Heart left ventricle (tissue), 16 donors: ENCODE measurements at regions not wholly inside any gene's neighbourhood (a gene's known extent, or its start where the extent isn't known, plus 50 kb on each side); places are given as distances from the start of the nearest gene placed in this dataset.

Experiments
- ATAC-seq, 4 donors: fragments of 200-7000 bp; cut with Tn5 transposase; one replicate each; pipeline ENCODE4 v1.9.1; 2020 to 2022; ENCODE audit warnings: moderate library complexity in 4 of 4, mild to moderate bottlenecking in 3 of 4, moderate number of reproducible peaks in 1 of 4
- DNase-seq, 5 donors: peaks; one replicate each; pipeline ENCODE4 v3.0.0-alpha.2; 2020
- H3K27ac ChIP-seq, 12 donors: fragments of 200-600 bp; sonication (generic) in 4 of 12; one replicate each; pipeline versions ENCODE4 v1.5.0 to v1.8.0; 2016 to 2022; ENCODE audit warnings: mild to moderate bottlenecking in 2 of 12
- H3K27me3 ChIP-seq, 9 donors: fragments of 200-600 bp; sonication (generic) in 2 of 9; one replicate each; pipeline versions ENCODE4 v1.5.1 to v1.8.0; 2016 to 2022; ENCODE audit warnings: mild to moderate bottlenecking in 3 of 9
- H3K36me3 ChIP-seq, 9 donors: fragments of 200-600 bp; sonication (generic) in 2 of 9; one replicate each; pipeline versions ENCODE4 v1.5.0 to v1.8.0; 2018 to 2022; ENCODE audit warnings: mild to moderate bottlenecking in 2 of 9
- H3K4me1 ChIP-seq, 12 donors: fragments of 200-600 bp; sonication (generic) in 4 of 12; one replicate each; pipeline versions ENCODE4 v1.5.0 to v1.8.0; 2016 to 2022; ENCODE audit warnings: mild to moderate bottlenecking in 3 of 12
- H3K4me3 ChIP-seq, 12 donors: fragments of 200-600 bp; sonication (generic) in 4 of 12; one replicate each; pipeline versions ENCODE4 v1.5.0 to v1.8.0; 2017 to 2022; ENCODE audit warnings: mild to moderate bottlenecking in 9 of 12, moderate library complexity in 4 of 12
- H3K9me3 ChIP-seq, 12 donors: fragments of 200-600 bp; sonication (generic) in 4 of 12; one replicate each; pipeline versions ENCODE4 v1.5.0 to v1.8.0; 2016 to 2022; ENCODE audit warnings: mild to moderate bottlenecking in 1 of 12
- POLR2A ChIP-seq, 2 donors: fragments of 450-650 bp; IDR thresholded peaks; one replicate each; pipeline ENCODE4 v1.6.1; 2017; ENCODE audit warnings: antibody characterized with exemption in 2 of 2, mild to moderate bottlenecking in 2 of 2, moderate library complexity in 2 of 2
- WGBS, 4 donors: extraction: QIAGEN DNeasy Blood & Tissue Kit in 2 of 4; methylation state at CpG; one replicate each; pipeline versions ENCODE4 v1.1.5 to v1.1.7; 2013 to 2018; 5-methylcytosine and 5-hydroxymethylcytosine counted together
- intact Hi-C, 10 donors: fragments of 100-400 bp; cut with DNase I; formaldehyde crosslinking; loops; one replicate each; pipeline versions ENCODE4 v1.11.1 to v1.14.2; 2022
- TF ChIP-seq, protein P1 (sequence below), 12 donors: fragments of 200-600 bp; sonication (generic) in 4 of 12; IDR thresholded peaks; one replicate each; pipeline versions ENCODE4 v1.5.0 to v1.8.0; 2018 to 2022; ENCODE audit warnings: antibody characterized with exemption in 12 of 12, mild to moderate bottlenecking in 5 of 12
- donor health status: ischemic (EF 13 %, LVEDD 7.1; RV severe dilation, severe dysfunction).
- donor health status: healthy with polysubstance abuse.
- donor health status: DM: no; HTN: yes; CAD: no.
- donor health status: DM: no; HTN: no; CAD: no.
- donor health status: ischemic (EF 25% LVEDD 6.9; RV normal size, moderate dysfunction).
- donor health status: ischemic (EF 25% LVEDD 5.7; RV mildly dilated, moderate dysfunction).
- donor health status: healthy.
- donor health status: DM: yes; HTN: yes; CAD: no.
- donor health status: ischemic (EF 35%, LVEDD 5.7; RV mildly dilated, moderate dysfunction).
- donor health status: nonischemic (EF 11% LVEDD 7.7; RV severe dilation, severe dysfunction).
- donor health status: DM: yes; HTN: yes; CAD: no.
- donor health status: PGD.
- donor health status: ischemic (EF 29% LVEDD 5.4; RV normal size, mild dysfunction).
- donor health status: nonischemic (EF 23%, LVEDD 6.1; RV moderate dilation, normal function).

DNA sequence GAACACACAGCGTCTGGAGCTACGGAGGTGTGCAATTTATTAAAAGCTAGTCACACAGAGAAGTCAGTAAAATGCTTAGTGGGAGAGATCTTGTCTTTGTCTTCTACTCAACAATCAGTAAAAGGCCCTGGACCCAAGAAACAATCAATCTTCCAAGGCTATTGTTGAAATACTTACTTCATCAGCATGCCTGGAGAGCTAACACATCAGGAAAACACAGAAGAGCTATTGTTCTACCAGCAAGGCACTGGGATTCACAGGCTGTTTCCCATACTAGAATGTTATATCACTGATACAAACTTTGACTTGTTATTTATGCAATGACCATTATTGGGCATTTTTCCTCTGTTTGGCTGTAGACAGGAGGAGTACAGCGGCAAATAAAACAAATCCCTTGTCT lies 247.8 kb upstream of the ERCC4 start:
- Histone ChIP-seq H3K36me3 (no peaks in the 10 kb centered on the region), H3K4me3 (no peak overlapping the region), H3K27me3 (no peaks in the 10 kb centered on the region), H3K4me1 (no peaks in the 10 kb centered on the region), H3K27ac (no peak overlapping the region), H3K9me3 (peaks cover 0 to 12% (median 0%) of the 10 kb centered on the region in 12 donors)
- TF ChIP-seq POLR2A (IDR thresholded peaks at IDR 0.05), result no peak
- ATAC-seq, result no peak
- intact Hi-C loops, result no loop called here
- 68 to 79% (median 74%) methylated on average over 3 of the region's 3 CpGs for WGBS, 4 donors
- DNase-seq, result no peak

DNA sequence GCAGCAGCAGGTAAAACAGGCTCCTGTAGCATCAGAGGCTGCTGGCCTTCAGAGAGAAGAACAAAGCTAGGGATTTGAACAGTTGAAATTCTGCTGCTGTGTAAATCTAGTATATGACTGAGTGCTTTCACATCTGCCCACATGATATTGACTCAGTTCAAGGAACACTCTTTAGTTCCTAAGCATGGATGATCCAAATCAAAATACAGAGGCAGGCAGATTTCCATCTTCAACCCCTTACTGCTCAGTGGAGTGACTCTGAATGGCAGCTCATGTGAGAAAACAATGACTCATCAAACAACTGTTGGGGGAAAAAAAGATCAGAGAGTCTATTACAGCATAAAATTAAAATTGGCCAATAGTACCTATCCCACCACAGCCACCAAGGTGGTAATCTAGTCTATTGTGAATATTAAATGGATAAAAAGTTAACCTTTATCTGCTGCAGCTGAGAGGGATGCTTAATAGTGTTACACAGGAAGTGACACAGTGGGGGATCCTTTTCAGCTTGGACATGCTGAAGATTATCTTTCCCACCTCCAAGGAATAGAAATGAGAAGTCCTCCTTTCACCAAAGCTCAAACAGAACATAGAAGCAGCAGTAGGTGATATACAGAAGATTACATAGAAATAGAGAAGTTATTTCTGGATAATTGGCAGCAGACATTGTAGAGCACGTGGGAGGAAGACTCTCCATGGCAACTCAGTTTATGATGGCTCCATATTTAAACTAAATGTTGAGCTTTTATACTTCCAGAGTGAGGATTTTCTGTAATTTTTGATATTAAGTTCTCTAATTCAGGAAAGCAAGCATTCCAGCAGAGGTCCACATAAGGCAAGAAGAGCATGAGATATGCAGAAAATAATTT lies 239.7 kb upstream of the ERCC4 start:
- TF ChIP-seq POLR2A (IDR thresholded peaks at IDR 0.05), result no peak
- TF ChIP-seq, protein P1, sequence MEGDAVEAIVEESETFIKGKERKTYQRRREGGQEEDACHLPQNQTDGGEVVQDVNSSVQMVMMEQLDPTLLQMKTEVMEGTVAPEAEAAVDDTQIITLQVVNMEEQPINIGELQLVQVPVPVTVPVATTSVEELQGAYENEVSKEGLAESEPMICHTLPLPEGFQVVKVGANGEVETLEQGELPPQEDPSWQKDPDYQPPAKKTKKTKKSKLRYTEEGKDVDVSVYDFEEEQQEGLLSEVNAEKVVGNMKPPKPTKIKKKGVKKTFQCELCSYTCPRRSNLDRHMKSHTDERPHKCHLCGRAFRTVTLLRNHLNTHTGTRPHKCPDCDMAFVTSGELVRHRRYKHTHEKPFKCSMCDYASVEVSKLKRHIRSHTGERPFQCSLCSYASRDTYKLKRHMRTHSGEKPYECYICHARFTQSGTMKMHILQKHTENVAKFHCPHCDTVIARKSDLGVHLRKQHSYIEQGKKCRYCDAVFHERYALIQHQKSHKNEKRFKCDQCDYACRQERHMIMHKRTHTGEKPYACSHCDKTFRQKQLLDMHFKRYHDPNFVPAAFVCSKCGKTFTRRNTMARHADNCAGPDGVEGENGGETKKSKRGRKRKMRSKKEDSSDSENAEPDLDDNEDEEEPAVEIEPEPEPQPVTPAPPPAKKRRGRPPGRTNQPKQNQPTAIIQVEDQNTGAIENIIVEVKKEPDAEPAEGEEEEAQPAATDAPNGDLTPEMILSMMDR (IDR thresholded peaks at IDR 0.05), result no peak
- peaks cover 0 to 22% (median 0%) of the 10 kb centered on the region in 9 donors for H3K27me3 ChIP-seq
- no peaks in the 10 kb centered on the region for H3K36me3 ChIP-seq
- no peak overlapping the region for H3K4me3 ChIP-seq
- no peaks in the 10 kb centered on the region for H3K4me1 ChIP-seq
- intact Hi-C loops, result no loop called here
- ATAC-seq, result no peak
- 37 to 57% (median 42%) methylated on average over 1 of the region's 1 CpG for WGBS, 4 donors
- no peak for DNase-seq
- no peak overlapping the region for H3K27ac ChIP-seq
- peaks cover 0 to 5% (median 0%) of the 10 kb centered on the region in 12 donors for H3K9me3 ChIP-seq

DNA sequence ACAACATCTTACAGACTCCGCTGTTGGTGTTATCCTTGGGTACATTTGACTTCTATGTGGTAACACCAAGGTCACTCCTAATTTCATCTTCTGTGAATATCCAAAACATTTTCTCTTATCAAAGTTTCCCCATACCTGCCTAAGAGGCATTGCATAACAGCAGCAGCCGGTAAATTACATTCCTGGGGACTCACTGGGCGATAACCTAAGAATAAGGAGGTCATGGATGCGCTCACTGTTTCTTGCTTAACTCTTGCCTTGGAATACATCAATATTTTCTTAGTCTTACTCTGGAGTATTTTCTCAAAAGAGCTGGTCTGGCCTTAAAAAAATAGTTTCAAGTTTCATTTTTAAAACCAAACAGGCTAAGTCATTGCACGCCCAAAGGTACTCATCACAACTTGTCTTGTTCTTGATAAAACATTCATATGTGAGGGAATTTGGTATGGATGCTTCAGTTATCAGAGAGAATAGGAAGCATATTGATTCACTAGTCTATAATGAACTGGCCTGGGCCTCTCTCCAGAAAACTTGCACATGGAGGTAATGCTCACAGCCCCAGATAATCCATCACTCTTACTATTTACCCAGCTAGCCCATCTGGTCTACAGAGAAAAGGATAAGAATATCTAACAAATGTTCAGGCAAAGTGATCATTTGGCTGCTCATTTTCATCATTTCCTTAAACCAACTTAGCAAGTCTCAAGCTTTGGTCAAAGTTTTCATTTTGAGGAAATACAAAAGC lies 235.0 kb upstream of the ERCC4 start:
- no peak for ATAC-seq
- TF ChIP-seq, protein P1 (IDR thresholded peaks at IDR 0.05), result no peak
- no peak for TF ChIP-seq POLR2A (IDR thresholded peaks at IDR 0.05)
- no peaks in the 10 kb centered on the region for H3K4me1 ChIP-seq
- H3K4me3 ChIP-seq, result no peak overlapping the region
- DNase-seq, result no peak
- no peak overlapping the region for H3K27ac ChIP-seq
- peaks cover 0 to 22% (median 0%) of the 10 kb centered on the region in 9 donors for H3K27me3 ChIP-seq
- no peaks in the 10 kb centered on the region for H3K9me3 ChIP-seq
- WGBS, 4 donors, result 69 to 77% (median 75%) methylated on average over 5 of the region's 5 CpGs
- intact Hi-C loops, result no loop called here
- no peaks in the 10 kb centered on the region for H3K36me3 ChIP-seq

DNA sequence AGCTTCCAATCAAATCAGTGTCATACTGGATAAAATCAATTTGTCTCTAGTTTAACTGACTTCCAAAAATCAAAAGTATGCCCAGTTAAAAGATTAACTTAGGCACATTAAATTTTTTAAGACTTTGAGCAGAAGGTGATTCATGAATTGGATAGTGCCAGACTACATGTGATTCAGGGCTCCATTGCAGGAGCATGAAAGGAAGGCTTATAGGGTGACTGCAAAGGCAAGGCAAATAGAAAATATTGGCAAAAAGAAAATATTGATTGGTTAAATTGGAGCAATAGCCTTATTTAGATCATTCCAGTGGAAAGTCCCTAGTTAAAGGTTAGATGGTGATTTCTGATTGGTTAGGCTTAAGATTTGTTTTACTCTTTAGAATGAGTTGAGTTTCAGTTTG lies 223.9 kb upstream of the ERCC4 start:
- Histone ChIP-seq H3K4me3 (no peak overlapping the region), H3K4me1 (no peaks in the 10 kb centered on the region), H3K27me3 (no peaks in the 10 kb centered on the region), H3K27ac (no peak overlapping the region), H3K36me3 (no peaks in the 10 kb centered on the region), H3K9me3 (peaks cover 0 to 61% (median 12%) of the 10 kb centered on the region in 12 donors)
- no peak for DNase-seq
- intact Hi-C loops, result no loop called here
- no peak for ATAC-seq
- no peak for TF ChIP-seq POLR2A (IDR thresholded peaks at IDR 0.05)
- TF ChIP-seq, protein P1 (IDR thresholded peaks at IDR 0.05), result no peak
